Coronary artery (tissue), 2 donors: ENCODE measurements at regions not wholly inside any gene's neighbourhood (a gene's known extent, or its start where the extent isn't known, plus 50 kb on each side); places are given as distances from the start of the nearest gene placed in this dataset.
"Not testable (repeated sequence)": the region's sequence is repeated elsewhere in the genome, so short reads cannot be mapped to it uniquely, and the experiment has no call there.

ENCODE experiments used
- DNase-seq: peaks from one replicate; pipeline ENCODE4 v3.0.0-alpha.2; 2017; ENCODE audit warnings: low spot score
- H3K27ac ChIP-seq, 2 donors: fragments of 200-600 bp; sonication (generic); one replicate each; pipeline ENCODE4 v1.5.1; 2016 to 2019
- H3K4me3 ChIP-seq: fragments of 200-600 bp; sonication (generic); 2 replicates; pipeline ENCODE4 v1.5.1; 2016; ENCODE audit warnings: mild to moderate bottlenecking, moderate library complexity
- TF ChIP-seq, protein P1 (sequence below): fragments of 200-600 bp; sonication (generic); IDR thresholded peaks from one replicate; pipeline ENCODE4 v1.5.1; 2019; ENCODE audit warnings: antibody characterized with exemption

DNA sequence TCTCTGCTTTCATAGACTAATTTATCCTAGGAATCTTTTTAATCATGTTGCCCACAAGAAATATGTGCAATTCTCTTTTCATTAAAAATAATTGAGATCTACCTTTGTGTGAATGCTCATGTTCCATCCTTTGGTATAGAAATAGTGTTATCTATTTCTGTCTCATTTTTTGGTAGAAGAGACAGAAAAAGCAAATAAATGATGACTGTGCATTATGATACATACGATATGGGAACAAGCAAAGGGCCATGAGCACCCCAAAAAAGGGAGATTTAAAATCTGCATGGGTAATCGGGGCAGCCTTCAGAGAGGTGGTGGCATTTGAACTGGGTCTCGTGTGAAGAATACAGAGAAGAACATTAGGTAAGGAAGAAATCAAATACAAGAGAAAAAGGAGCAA is 1197.5 kb upstream of the AUTS2 start:
- TF ChIP-seq, protein P1, sequence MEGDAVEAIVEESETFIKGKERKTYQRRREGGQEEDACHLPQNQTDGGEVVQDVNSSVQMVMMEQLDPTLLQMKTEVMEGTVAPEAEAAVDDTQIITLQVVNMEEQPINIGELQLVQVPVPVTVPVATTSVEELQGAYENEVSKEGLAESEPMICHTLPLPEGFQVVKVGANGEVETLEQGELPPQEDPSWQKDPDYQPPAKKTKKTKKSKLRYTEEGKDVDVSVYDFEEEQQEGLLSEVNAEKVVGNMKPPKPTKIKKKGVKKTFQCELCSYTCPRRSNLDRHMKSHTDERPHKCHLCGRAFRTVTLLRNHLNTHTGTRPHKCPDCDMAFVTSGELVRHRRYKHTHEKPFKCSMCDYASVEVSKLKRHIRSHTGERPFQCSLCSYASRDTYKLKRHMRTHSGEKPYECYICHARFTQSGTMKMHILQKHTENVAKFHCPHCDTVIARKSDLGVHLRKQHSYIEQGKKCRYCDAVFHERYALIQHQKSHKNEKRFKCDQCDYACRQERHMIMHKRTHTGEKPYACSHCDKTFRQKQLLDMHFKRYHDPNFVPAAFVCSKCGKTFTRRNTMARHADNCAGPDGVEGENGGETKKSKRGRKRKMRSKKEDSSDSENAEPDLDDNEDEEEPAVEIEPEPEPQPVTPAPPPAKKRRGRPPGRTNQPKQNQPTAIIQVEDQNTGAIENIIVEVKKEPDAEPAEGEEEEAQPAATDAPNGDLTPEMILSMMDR, result no peak
- DNase-seq, result no peak
- H3K4me3 ChIP-seq, result no peak overlapping the region
- no peak overlapping the region for H3K27ac ChIP-seq

DNA sequence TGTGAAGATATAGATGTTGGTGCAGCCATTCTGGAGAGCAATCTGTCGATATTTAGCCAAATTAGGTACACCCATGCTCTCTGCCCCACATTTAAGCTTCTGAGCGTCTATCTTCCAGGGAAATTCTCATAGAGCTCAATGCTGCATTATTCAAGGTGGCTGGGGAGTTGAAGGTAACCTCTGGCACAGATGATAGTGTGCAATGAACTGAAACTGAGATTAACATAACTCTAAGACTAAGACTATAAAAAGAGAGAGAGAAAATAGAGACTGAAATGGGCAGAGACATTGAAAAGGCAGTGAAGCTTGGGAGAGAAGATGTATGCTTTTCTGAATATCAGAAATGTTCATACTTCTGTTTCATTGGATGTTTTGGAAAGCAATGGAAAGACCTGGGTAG is 1197.0 kb upstream of the AUTS2 start:
- TF ChIP-seq, protein P1, result no peak
- H3K4me3 ChIP-seq, result no peak overlapping the region
- no peak for DNase-seq
- H3K27ac ChIP-seq, result no peak overlapping the region

DNA sequence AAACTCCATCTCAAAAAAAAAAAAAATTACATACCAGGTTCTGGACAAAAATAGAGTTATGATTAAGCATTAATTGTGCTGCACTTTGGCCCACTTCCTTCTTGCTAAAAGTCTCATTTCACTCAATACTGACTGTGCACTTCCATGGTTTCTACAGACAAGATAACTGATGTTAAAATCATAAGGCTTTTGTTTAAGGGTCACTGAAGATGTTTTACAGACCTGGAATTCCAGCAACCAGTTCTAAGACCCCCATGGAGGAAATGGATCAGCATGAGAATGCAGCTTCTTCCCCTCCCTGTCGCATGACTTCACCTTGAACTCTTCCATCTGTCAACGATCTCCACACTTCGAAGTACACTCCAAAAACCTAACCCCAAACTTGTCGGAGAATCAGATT is 1191.8 kb upstream of the AUTS2 start:
- no peak for DNase-seq
- TF ChIP-seq, protein P1, result no peak
- Histone ChIP-seq H3K27ac (no peak overlapping the region), H3K4me3 (no peak overlapping the region)

DNA sequence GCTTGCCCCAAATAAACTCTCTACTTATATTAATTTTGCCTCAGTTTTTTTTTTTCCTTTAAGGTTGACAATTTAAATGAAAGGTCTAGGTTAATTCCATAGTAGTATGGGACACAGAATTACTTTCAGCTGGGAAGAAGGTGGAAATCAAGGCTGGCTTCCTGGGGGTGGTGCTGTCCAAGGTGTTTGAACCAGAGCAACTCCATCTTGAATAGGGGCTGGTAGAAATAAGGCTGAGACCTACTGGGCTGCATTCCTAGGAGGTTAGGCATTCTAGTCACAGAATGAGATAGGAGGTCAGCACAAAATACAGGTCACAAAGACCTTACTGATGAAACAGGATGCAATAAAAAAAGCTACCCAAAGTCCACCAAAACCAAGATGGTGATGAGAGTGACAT is 1190.8 kb upstream of the AUTS2 start:
- no peak for DNase-seq
- no peak overlapping the region for H3K27ac ChIP-seq
- TF ChIP-seq, protein P1, result no peak

DNA sequence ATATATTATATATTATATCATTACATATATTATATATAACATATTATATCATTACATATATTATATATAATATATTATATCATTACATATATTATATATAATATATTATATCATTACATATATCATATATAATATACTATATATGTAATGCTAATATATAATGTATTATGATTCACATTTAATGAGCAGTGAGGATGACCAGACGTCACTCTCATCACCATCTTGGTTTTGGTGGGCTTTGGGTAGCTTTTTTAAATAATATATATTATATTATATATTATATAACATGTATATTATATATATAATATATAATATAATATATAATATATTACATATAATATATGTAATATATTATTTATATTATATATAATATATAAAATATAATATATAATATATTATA is 1189.4 kb upstream of the AUTS2 start:
- no peak overlapping the region for H3K27ac ChIP-seq
- TF ChIP-seq, protein P1, result no peak
- H3K4me3 ChIP-seq, result no peak overlapping the region
- no peak for DNase-seq

More for the DNA sequence above, 1190.8 kb upstream of the AUTS2 start:
- no peak overlapping the region for H3K4me3 ChIP-seq

DNA sequence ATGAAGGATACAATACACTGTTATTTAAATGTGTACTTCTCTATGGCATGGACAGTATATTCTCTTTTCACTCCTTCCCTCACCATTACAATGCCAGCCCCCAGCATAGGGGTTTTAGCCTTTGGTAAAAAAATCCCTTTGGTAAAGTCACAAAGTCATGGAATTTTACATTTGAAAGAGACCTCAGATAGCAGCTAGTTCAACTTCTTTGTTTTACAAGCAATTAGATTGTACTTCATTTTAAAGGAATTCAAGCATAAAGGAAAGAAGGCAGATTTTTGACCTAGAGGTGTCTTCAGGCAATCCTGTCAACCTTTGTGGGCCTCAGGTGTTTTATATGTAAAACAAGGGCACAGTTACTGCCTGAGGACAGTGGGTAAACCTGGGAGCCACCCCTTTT is 1188.4 kb upstream of the AUTS2 start:
- Histone ChIP-seq H3K4me3 (no peak overlapping the region), H3K27ac (no peak overlapping the region)
- no peak for DNase-seq
- TF ChIP-seq, protein P1, result no peak

DNA sequence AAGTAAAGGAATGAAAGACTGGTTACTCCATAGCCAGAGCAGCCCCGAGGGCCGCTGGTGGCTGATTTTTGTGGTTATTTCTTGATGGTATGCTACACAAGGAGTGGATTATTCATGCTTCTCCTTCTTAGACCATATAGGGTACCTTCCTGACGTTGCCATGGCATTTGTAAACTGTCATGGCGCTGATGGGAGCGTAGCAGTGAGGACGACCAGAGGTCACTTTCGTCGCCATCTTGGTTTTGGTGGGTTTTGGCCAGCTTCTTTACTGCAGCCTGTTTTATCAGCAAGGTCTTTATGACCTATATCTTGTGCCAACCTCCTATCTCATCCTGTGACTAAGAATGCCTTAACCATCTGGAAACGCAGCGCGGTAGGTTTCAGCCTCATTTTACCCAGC is 1187.6 kb upstream of the AUTS2 start:
- not testable (repeated sequence) for DNase-seq, H3K4me3 ChIP-seq, H3K27ac ChIP-seq

DNA sequence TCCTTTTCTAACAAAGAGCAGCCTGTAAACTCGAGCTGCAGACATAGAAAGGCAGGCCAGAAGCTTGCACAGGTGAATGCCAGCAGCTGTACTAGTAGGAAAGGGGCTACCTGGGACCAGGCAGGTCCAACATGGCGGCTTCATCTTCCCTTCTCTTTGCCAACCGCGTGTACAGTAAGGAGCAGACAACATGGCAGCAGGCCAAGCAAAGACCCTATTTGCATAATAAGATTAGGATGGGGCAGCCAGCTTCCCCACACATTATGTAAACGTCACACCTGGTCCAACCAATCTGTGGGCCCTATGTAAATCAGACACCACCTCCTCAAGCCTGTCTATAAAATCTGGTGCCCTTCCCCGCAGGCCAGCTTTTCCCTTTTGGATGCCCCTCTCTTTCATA is 1186.5 kb upstream of the AUTS2 start:
- no peak overlapping the region for H3K4me3 ChIP-seq

More for the DNA sequence above, 1186.5 kb upstream of the AUTS2 start:
- TF ChIP-seq, protein P1, result no peak
- no peak for DNase-seq
- no peak overlapping the region for H3K27ac ChIP-seq
